ENCODE measurements at regions not wholly inside any gene's neighbourhood (a gene's known extent, or its start where the extent isn't known, plus 50 kb on each side); places are given as distances from the start of the nearest gene placed in this dataset.

GRCh38 chr3:43958973-43959372 is 268.2 kb downstream of the ABHD5 start:
- Mint-ChIP-seq H3K4me3 (ENCODE audit: low read depth, unreplicated experiment) (no peak overlapping the region), H3K27me3 (ENCODE audit: unreplicated experiment) (peaks cover 69% of the 10 kb centered on the region), H3K4me1 (ENCODE audit: low read depth, unreplicated experiment) (no peaks in the 10 kb centered on the region), H3K9me3 (ENCODE audit: low read depth, unreplicated experiment) (no peaks in the 10 kb centered on the region), H3K36me3 (ENCODE audit: insufficient read depth, unreplicated experiment) (no peaks in the 10 kb centered on the region), H3K27ac (ENCODE audit: unreplicated experiment) (no peak overlapping the region)
- no peak for TF ChIP-seq CTCF (IDR thresholded peaks at IDR 0.05; ENCODE audit: unreplicated experiment)
- CTCF ChIA-PET, result interaction anchor here (0.6 kb wide), 1 partner anchor 168 kb away, joined by 3 read pairs; no protein-coding TSS in a partner anchor
- no peak for DNase-seq
- intact Hi-C loops (cut with micrococcal nuclease; ENCODE audit: unreplicated experiment), result no loop called here
- no TSS peak for BruUV-seq (replicated peaks)

GRCh38 chr3:43959498-43960447 is 269.0 kb downstream of the ABHD5 start:
- Mint-ChIP-seq H3K9me3 (ENCODE audit: low read depth, unreplicated experiment) (no peaks in the 10 kb centered on the region), H3K36me3 (ENCODE audit: insufficient read depth, unreplicated experiment) (no peaks in the 10 kb centered on the region), H3K4me1 (ENCODE audit: low read depth, unreplicated experiment) (no peaks in the 10 kb centered on the region), H3K27me3 (ENCODE audit: unreplicated experiment) (peaks cover 68% of the 10 kb centered on the region), H3K27ac (ENCODE audit: unreplicated experiment) (no peak overlapping the region), H3K4me3 (ENCODE audit: low read depth, unreplicated experiment) (no peak overlapping the region)
- intact Hi-C loops (cut with micrococcal nuclease; ENCODE audit: unreplicated experiment), result no loop called here
- no peak for DNase-seq
- CTCF ChIA-PET, result interaction anchor here (0.6 kb wide), 1 partner anchor 169 kb away, joined by 3 read pairs; no protein-coding TSS in a partner anchor
- TF ChIP-seq CTCF (IDR thresholded peaks at IDR 0.05; ENCODE audit: unreplicated experiment), result no peak
- no TSS peak for BruUV-seq (replicated peaks)

- Mint-ChIP-seq H3K27ac (ENCODE audit: unreplicated experiment) (no peak overlapping the region), H3K9me3 (ENCODE audit: low read depth, unreplicated experiment) (no peaks in the 10 kb centered on the region), H3K36me3 (ENCODE audit: insufficient read depth, unreplicated experiment) (no peaks in the 10 kb centered on the region), H3K27me3 (ENCODE audit: unreplicated experiment) (peaks cover 68% of the 10 kb centered on the region), H3K4me1 (ENCODE audit: low read depth, unreplicated experiment) (no peaks in the 10 kb centered on the region), H3K4me3 (ENCODE audit: low read depth, unreplicated experiment) (no peak overlapping the region)
- DNase-seq, result peak; percentile 38
- intact Hi-C loops (cut with micrococcal nuclease; ENCODE audit: unreplicated experiment), result no loop called here
- BruUV-seq (replicated peaks), result no TSS peak
- CTCF ChIA-PET, result no interaction called here
- no peak for TF ChIP-seq CTCF (IDR thresholded peaks at IDR 0.05; ENCODE audit: unreplicated experiment)
These were observed 269.7 kb downstream of the ABHD5 start for GRCh38 chr3:43960448-43960840.

- BruUV-seq (replicated peaks), result no TSS peak
- H3K27me3 Mint-ChIP-seq (ENCODE audit: unreplicated experiment), result peaks cover 68% of the 10 kb centered on the region
These were observed 271.3 kb downstream of the ABHD5 start for GRCh38 chr3:43962043-43962442.

More at GRCh38 chr3:43962043-43962442, 271.3 kb downstream of the ABHD5 start:
- no peaks in the 10 kb centered on the region for H3K4me1 Mint-ChIP-seq (ENCODE audit: low read depth, unreplicated experiment)
- no peak overlapping the region for H3K4me3 Mint-ChIP-seq (ENCODE audit: low read depth, unreplicated experiment)
- intact Hi-C loops (cut with micrococcal nuclease; ENCODE audit: unreplicated experiment), result no loop called here
- H3K9me3 Mint-ChIP-seq (ENCODE audit: low read depth, unreplicated experiment), result no peaks in the 10 kb centered on the region
- H3K36me3 Mint-ChIP-seq (ENCODE audit: insufficient read depth, unreplicated experiment), result no peaks in the 10 kb centered on the region
- no peak for DNase-seq
- H3K27ac Mint-ChIP-seq (ENCODE audit: unreplicated experiment), result no peak overlapping the region
- CTCF ChIA-PET, result no interaction called here
- TF ChIP-seq CTCF (IDR thresholded peaks at IDR 0.05; ENCODE audit: unreplicated experiment), result no peak
